ENCODE measurements at regions not wholly inside any gene's neighbourhood (a gene's known extent, or its start where the extent isn't known, plus 50 kb on each side); places are given as distances from the start of the nearest gene placed in this dataset.
A peak's percentile ranks its signal among the peaks of the same experiment; 100 is the strongest.

DNA sequence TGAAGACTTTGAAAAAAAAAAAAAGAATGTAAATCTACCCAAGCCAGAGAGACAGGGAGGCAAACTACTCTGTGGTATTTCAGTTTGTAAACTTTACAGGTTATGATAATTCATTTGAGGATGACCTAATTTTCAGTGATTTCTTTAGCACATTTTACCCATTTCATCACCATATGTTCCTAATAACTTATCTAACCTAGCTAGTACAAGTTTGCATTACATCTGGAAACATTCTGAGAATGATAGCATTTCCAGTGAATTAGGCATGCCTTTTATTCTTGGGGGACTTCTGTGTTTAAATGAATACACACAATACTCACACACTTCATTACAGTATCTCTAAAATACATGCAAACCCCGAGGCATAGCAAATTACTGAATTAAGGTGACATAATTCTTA is 1055.5 kb downstream of the PCDH18 start:
- no peak for DNase-seq

GRCh38 chr4:136471051-136471450 is 1061.2 kb downstream of the PCDH18 start:
- DNase-seq: no peak

- DNase-seq: no peak
Measured at GRCh38 chr4:136465691-136466090, 1066.6 kb downstream of the PCDH18 start.

- DNase-seq: no peak
Measured at GRCh38 chr4:136463941-136464340, 1068.4 kb downstream of the PCDH18 start.

DNA sequence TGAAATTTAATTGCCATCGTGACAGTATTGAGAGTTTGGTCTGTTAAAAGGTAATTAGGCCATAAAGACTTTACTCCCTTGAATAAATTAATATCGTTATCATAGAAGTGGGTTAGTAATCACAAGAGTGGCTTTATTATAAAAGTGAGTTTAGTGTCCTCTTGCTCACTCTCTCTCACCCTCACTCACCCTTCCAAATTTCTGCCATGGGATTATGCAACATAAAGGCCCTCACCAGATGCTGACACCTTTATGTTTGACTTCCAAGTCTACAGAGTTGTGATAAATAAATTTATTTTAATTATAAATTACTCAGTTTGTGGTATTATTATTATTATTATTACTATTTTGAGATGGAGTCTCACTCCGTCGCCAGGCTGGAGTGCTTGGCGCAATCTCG is 1070.8 kb downstream of the PCDH18 start:
- DNase-seq: no peak

- DNase-seq: no peak
Measured at GRCh38 chr4:136458326-136458725, 1074.0 kb downstream of the PCDH18 start.

- no peak for DNase-seq
Measured at GRCh38 chr4:136457577-136457976, 1074.7 kb downstream of the PCDH18 start.

- DNase-seq: no peak
Measured at GRCh38 chr4:136457004-136457403, 1075.3 kb downstream of the PCDH18 start.

GRCh38 chr4:136443006-136443405 is 1089.3 kb downstream of the PCDH18 start:
- no peak for DNase-seq

DNA sequence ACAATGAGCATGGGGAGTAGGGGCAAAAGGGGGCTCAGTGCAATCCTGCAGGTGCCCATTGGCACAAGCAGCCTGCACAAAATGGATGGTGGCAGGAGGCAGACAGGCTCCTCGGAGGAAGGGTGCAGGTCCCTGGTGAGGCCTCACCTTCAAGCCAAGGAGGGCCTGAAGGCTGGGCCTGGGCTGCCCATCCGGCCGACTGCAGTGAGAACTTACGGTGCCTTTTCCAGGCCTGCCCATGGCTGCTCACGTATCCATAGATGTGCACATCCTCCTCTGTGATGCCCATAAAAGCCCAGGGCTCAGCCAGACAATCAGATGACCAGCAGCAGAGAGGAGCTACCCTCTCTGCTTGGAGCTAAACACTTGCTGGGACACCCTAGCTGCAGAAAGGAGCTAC is 1089.8 kb downstream of the PCDH18 start:
- no peak for DNase-seq

DNA sequence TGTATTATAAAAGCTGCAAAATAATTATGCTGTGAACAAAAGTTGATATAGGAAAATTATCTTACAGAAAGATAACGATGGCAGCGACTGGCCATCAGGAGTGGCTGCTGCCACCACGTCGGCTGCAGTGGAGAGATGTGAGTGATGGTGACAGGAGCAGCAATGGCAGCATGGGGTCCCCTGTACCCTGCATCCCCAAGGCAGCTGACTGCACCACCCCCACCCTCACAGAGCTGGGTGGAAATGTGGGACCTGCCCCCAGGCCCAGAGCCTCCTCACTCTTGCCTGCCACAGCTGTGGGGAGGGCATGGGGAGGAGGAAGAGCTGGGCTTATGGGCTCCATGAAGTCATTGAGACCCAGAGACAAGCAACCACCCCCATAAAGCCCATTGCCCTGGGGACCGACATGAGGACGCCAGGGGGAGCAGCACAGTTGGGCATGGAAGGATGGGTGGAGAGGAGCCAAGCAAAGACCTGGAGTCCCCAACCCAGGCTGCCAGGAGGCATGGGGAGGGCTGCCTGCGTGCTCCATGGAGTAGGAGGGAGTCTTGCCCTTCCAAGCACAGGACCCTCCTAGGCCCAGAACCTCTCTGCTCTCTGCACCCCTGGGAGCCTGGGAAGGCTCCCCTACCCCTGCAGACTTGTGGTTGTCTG is 1090.5 kb downstream of the PCDH18 start:
- DNase-seq: no peak

DNA sequence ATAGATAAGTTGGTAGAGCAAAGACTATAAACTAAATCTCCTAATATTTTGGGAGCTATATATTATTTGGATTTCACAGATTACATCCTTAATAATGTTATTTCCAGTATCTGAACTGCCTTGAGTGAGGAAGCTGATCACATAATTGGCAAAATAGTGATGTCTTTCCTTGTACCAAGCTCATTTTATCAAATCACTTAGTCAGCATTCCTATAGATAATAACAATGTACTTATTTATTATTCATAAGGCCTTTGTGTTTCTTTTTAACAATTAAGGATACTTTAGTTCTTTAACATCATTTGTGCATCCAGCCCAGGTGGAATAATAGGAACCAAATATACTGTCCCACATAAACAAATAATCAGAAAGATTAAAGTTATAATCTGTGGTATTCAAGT is 1093.6 kb downstream of the PCDH18 start:
- DNase-seq: no peak

DNA sequence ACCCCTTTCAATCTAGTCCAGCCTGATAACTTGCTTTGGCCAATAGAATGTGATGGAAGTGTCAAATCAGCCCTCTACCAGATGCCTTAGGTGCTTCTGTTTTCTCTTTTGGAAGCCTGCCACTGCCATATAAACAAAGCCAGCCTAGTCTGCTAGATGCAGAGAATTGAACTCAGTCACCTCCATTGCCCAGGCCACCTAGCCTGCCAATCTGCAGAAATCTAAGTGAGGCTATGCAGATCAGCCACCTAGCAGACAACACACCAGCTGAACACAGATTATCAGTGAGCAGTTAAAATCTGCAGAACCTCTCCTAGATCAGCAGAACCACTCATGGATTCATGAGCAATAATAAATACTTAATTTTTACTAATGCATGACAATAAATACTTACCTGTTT is 1108.2 kb downstream of the PCDH18 start:
- no peak for DNase-seq

- DNase-seq: no peak
Measured at GRCh38 chr4:136414981-136415380, 1117.3 kb downstream of the PCDH18 start.

GRCh38 chr4:136412708-136413107 is 1119.6 kb downstream of the PCDH18 start:
- no peak for DNase-seq

- no peak for DNase-seq
Measured at GRCh38 chr4:136400829-136401228, 1131.5 kb downstream of the PCDH18 start.

GRCh38 chr4:136395212-136395722 is 1137.0 kb downstream of the PCDH18 start:
- DNase-seq: no peak

GRCh38 chr4:136392576-136392975 is 1139.7 kb downstream of the PCDH18 start:
- DNase-seq: no peak

- DNase-seq: no peak
Measured at GRCh38 chr4:136390824-136391223, 1141.5 kb downstream of the PCDH18 start.

DNA sequence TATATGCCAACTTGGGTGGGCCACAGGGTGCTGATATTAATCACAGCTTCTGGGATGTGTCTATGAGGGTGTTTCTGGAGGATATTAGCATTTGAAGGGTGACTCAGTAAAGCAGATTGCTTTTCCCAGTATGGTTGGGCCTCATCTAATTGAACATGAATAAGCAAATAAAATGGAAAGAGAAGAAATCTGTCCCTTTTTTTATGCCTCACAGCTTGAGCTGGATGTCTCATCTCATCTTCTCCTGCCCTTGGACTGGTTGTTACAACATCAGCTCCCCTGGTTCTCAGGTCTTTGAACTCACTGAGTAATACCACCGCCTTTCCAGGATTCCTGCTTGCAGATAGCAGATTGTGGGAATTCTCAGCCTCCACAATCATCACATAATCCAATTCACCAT is 1149.2 kb downstream of the PCDH18 start:
- no peak for DNase-seq

- no peak for DNase-seq
Measured at GRCh38 chr4:136371231-136371630, 1161.1 kb downstream of the PCDH18 start.

GRCh38 chr4:136369073-136369472 is 1163.2 kb downstream of the PCDH18 start:
- no peak for DNase-seq

DNA sequence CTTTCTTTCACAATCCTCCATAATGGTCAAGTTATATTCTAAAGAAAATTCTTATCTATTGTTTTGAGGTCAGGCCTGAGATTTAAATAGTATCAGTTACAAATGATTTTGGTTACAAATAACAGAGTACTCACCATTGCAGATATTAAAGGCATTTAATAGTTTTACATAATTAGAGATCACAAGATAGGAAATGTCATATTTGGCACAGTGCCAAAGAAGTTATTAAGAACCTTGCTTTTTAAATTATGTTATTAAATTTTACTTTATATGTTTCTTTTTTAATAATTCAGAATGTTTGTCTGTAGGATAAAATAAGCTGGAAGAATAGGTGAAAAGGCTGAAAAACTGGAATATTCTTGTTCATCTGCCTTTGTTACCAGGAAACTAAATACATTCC is 1174.7 kb downstream of the PCDH18 start:
- DNase-seq: peak in 1 of 3 donors; percentile 1

GRCh38 chr4:136355970-136356369 is 1176.3 kb downstream of the PCDH18 start:
- DNase-seq: no peak

GRCh38 chr4:136343340-136343739 is 1189.0 kb downstream of the PCDH18 start:
- no peak for DNase-seq

Measured in suppressor macrophage treated with lipopolysaccharide for 1 hour (primary cell).